T-helper 2 cell treated with Interferon-gamma antibody and Interleukin-4, amounts not matched to agents 100 ng/mL and 5 ng/mL, for 36 hours (primary cell): ENCODE measurements at regions not wholly inside any gene's neighbourhood (a gene's known extent, or its start where the extent isn't known, plus 50 kb on each side); places are given as distances from the start of the nearest gene placed in this dataset.

Experiments used
- intact Hi-C: fragments of 100-400 bp; cut with micrococcal nuclease; formaldehyde crosslinking; loops from one replicate; pipeline ENCODE4 v1.15.1; 2023

DNA sequence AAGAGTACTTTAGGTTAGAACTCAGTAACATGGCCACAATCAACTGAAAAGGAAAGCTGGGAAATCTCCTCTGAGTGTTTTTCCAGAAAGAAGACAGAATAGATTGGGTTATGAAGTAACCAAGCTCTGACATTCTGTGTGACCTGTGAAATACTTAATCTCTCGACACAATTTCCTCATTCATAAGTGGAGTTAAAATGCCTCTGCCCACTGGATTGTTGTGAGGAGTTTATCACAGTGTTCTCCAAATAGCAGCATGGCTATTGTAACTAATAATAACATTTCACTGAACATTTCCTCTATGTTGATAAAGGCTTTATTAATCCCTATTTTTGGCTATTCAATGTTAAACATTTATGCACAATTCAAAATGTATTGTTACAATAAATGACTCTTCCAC lies 311.0 kb downstream of the GABRB2 start:
- intact Hi-C loops: no loop called here

DNA sequence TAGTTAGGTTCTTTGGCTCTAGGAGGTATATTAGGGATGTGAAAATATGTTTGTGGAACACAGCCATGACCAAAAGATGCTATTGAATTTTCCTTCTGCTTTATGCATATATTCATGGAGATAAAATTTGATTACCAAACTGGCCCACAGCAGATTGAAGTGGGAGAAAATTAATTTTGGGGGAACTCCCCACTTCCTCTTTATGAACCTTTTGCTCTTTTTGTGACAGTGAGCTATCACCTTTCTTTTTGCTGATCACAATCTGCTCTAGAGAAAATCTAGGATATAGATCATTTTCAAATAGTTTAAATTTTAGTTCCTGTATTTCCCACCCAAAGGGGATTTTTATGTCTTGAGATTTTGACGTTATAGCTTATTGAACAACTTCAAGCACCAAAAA lies 313.0 kb downstream of the GABRB2 start:
- intact Hi-C loops: no loop called here

DNA sequence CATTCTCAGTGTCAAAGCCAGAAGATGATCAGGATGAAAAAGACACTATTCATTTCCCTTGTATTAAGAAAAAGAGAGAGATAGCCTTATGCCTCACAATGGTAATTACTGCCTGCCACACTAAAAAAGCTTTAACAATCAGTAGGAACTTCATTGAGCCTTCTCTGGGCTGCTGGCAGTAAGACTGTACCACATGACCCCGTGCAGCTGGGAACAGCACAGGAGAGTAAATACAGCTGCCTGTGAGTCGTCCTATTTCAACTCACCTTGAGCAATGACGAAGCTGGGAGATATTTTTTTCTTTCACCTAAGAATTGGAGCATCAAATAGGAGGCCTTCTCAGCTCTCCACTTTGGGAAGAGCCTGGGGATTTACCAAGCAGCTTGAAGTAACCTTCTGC lies 316.3 kb downstream of the GABRB2 start:
- intact Hi-C loops: no loop called here

DNA sequence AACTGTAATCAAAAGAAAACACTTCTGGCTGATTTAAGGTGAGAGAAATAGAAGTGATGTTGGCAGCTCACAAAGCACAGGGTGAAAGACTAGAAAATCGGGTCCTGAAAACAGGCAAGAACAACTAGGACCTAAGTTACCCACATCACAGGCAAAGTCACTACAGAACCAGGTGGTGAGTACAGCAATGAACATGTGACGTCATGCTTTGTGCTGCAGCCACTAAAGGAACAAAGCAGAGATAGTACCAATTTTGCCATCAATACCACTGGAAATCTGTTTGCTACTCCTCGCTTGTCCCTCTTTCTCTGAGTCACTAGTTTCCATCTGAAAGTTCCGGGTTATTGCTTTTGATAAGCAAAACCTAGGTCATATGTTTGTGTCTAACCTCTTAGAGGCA lies 326.7 kb downstream of the GABRB2 start:
- intact Hi-C loops: no loop called here

DNA sequence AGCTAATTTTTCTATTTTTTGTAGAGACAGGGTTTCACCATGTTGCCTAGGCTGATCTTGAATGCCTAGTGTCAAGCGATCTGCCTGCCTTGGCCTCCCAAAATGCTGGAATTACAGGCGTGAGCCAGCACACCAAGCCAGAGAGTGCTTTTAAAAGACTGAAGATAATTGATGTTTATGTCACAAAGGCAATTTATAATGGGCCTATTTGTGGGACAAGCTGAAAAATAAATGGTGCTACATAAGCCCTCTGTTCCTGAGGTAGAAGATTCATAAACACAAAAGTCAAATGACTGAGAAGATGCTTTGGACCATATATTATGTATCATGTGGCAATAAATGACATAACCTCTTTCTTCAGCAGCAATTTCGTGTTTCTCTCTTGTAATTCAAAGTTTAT lies 329.6 kb downstream of the GABRB2 start:
- intact Hi-C loops: no loop called here

DNA sequence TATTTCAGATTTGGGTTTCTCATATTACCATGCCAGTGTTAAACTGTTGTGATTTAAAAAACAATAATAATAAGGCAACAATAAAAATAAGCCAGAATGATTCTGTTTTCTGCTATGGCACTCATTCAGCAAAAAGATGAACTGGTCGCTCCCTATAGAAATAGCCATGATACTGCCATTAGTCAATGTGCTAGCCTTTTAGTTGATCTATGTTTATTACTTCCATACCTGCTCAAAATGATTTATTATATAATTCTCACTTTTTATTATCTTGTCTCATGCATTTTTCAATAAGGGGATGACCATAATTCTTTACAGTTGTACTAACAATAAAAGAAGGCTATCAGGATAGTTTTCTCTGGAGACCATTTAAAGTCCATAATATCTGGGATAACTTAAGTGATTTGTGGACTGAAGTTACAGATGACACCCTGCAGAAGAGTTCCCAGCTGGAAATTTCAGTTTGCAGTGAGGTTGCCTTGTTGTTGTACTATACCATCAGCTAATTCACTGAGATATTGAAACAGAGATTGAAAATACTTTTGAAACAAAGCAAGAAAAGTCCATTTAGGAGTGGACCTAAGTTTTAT lies 334.3 kb downstream of the GABRB2 start:
- intact Hi-C loops: no loop called here

DNA sequence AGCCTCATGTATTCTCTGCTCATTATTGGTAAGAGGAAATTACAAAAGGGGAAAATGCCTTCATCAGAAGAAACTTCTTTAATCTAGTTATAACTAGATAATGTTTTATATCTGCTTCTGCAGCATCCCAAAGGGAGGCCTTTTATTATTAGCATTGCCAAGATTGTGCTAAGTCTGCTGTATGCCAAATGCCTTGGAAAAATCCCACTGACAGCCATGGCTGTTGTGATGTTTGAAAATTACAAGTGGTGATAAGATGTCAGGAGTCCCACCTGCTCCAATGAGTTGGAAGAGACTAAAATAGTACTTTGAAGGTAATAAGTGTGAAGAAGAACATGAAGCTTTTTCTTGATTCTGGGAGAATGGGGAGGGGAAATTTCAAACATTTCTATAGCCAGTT lies 345.0 kb downstream of the GABRB2 start:
- intact Hi-C loops: no loop called here

DNA sequence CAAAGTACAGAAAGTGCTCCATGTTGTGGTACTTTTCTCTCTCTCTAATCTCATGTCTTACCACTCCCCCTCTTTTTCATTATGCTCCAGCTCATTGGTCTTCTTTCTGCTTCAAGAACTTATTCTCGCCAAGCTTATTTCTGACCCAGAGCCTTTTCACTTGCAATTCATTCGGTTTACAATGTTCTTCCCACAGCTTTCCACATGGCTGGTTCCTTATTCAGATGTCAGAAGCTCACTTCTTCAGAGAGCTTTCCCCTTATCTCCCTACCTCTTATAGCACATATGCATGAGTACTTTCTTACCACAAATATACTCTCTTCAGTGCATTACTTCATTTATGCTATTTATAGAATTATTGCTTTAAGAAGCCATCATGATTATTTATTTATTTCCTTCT lies 338.8 kb upstream of the ATP10B start:
- intact Hi-C loops: no loop called here

DNA sequence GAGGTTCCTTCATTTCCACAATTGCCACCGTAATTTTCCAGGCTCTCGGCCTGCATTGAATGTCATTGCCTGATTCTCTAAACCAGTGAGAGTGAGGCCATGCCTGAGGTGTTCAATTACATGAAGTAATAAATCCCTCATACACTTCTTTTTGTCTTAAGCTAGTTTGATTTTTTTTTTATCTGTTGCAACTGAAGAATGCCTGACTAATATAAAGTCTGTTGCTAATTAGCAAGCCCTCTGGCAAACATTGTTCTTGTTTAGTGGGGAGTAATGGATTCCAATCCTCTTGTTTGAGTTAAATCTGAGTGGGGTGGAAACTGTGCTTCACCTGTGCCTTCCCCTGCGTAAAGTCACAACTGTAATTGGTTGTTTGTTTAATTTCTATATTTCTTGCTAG lies 338.1 kb upstream of the ATP10B start:
- intact Hi-C loops: no loop called here

DNA sequence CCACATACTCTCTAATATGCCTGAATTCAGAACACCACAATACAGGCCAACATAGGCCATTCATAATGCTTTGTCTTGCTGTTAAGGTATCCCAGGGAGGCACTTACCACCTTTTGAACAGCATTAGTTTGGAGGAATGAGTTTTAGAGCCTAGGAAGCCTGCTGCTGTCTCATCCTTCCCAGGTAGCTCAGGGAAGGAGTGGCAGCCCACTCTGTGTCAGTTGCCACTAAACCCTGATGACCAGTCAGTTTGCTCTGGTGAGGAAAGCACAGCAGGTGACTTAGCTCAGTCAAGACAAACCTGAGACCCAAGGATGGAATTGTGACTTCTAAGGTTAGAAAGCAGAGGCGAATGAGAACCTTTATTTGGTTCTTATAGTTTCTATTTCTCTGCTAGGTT lies 337.4 kb upstream of the ATP10B start:
- intact Hi-C loops: no loop called here

DNA sequence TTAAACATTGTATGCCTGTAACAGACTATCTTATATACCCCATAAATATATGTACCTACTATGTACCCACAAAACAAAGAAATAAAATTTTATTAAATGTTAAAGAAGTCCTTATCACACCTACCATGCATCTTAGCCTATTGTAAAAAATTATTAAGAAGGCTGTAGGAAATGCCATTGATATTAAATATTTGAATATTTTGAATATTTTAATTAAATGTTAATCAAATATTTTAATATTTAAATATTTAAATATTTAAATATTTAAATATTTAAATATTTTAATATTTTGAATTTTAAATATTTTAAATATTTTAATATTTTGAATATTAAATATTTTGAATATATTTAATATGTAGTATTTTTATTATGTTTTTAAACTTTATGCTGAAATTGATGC lies 331.5 kb upstream of the ATP10B start:
- intact Hi-C loops: no loop called here

DNA sequence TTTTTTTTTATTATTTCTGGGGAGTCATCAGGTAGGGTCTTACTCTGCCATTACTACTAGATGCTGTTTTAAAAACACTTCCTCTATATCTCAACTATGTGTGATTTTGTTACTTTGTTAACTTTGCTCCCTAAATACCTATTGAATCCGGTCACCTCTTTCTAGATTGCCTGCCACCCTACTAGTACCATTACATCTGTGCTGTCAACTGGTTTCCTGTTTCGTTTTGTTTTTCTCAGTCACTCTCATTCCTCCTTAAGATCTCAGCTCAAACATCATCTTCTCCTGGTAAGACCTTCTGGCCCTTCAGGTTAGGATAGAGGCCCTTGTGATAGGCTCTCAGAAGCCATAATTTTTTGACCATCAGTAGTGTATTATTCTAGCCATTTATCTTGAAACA lies 324.2 kb upstream of the ATP10B start:
- intact Hi-C loops: no loop called here

DNA sequence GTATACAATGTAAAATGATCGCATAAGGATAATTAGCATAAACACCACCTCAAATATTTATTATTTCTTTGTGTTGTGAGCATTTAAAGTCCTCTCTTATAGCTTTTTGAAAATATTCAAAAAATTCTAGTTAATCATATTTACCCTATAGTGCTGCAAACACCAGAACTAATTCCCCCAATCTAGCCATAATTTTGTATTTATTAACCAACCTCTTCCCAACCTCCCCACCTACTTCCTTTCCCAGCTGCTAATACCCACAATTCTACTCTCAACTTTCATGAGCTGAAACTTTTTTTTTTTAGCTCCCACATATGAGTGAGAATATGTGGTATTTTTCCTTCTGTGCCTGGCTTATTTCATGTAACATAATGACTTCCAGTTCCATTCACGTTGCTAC lies 317.8 kb upstream of the ATP10B start:
- intact Hi-C loops: no loop called here

DNA sequence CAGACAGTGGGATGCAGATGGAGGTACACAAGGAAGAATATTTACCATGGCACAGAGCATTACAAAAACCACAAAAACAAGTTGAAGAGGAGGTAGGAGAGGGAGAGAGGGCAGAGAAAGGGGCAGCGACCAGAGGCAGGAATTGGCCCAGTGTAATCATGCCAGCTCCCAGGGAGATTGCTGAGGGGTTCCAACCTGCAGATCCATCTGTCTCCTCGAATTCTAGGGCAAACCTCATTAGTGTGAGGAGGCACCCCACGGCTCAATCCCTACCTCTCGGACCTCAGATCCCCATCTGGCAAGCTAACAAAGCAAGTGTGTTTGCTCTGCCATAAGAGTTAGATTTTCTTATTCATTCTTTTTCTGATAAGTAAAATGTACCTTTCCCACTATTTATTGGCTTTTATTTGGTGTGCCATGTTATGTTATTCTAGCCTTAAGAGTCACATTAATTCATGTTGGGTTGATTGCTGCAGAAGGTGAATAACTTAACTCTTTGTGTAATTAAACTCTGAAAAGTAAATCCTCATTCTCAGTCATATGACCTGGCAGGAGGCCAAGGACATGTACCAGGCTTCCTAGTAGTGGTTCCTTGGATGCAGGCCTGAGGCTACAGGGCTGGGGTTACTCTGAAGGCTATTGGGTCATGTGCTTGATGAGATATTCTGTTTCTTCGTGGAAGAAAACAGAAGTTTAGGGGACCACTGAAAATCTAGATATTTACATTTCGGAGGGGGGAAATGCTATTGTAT lies 315.2 kb upstream of the ATP10B start:
- intact Hi-C loops: no loop called here

DNA sequence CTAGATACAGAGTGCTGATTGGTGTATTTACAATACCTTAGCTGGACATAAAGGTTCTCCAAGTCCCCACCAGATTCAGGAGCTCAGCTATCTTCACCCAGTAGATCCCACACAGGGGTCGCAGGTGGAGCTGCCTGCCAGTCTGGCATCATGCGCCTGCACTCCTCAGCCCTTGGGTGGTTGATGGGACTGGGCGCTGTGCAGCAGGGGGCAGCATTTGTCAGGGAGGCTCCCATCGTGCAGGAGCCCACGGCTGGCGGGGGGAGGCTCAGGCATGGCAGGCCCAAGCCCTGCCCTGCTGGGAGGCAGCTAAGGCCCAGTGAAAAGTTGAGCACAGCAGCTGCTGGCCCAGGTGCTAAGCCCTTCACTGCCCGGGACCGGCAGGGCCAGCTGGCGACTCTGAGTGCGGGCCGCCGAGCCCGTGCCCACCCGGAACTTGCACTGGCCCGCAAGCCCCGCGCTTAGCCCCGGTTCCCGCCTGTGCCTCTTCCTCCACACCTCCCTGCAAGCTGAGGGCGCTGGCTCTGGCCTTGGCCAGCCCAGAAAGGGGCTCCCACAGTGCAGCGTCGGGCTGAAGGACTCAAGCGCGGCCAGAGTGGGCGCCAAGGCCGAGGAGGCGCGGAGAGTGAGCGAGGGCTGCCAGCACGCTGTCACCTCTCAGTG lies 314.1 kb upstream of the ATP10B start:
- intact Hi-C loops: no loop called here

DNA sequence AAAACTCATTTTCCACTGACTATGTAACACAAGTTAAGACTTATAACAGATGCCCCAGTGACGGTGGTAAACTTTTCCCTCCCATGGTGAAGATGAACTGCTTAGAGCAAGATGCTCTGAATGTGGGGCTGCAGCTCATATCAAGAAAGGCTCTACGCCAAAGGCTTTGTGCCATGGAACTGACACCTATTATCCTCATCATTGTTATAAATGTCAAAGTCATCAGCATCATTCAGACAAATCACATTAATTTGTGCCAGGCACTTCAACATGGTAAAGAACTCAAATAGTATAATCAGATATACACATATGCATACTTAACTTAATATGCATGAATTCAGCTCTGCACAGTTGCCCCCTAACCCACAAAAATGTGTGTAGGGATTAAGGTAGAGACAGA lies 305.9 kb upstream of the ATP10B start:
- intact Hi-C loops: no loop called here

DNA sequence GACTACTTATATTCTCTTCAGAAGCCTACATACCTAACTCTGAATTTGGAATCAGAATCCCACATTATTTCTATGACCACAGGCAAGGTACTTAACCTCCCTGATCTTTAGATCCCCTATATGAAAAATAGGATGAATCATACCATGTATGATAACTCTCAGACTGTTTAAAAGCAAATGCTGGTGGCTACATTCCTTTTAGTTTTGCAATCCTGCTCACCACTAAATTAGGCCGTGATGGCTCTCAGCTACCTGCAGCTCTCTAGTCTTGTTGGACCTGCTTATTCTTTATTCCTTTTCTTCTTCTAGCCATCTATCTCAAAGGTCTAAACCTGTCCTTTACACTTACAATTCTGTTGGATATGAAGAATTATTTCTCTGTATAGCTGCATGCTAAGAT lies 303.4 kb upstream of the ATP10B start:
- intact Hi-C loops: no loop called here

DNA sequence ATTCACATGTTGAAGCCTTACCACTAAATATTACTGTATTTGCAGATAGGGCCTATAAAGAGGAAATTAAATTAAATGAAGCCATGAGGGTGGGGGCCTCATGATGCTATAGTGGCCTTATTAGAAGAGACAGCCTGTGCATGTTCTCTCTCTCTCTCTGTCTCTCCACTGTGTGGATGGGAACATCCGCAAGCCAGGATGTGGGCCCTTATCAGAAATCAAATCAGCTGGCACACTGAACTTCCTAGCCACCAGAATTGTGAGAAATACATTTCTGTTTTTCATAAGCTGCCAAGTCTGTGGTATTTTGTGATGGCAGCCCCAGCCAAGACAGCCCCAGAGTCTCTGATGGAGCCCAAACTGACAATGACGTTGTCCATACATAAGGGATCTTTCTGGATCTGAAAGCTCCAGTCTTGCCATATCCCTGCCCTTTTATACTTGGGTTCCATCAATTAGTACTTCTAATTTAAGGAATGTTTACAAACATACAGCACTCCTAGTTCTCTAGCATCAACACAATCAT lies 300.5 kb upstream of the ATP10B start:
- intact Hi-C loops: no loop called here

DNA sequence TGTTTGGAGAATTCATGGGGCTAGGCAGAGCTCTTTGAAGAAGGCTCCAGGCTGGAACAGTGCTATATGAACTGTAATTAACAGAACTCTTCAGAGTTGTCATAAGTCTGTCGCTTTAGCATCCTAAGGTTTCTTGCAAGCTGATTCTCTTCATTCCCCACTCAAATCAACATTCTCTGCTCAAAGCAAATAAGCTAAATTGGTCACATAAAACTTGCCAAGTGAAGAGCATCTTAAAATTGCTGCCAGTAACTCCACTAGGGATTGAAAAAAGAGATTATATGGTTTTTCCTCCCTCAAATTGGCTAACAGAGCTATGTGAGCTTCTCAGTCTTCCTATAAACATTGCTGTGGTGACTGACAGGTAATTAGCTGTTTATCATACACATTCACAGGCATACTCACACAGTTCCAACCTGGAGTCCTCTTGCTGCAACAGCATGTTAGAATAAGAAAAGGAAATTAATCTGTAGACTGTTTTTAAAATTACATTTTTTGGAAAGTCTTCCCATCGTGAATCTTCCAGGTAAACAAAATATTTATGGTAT lies 298.5 kb upstream of the ATP10B start:
- intact Hi-C loops: no loop called here

DNA sequence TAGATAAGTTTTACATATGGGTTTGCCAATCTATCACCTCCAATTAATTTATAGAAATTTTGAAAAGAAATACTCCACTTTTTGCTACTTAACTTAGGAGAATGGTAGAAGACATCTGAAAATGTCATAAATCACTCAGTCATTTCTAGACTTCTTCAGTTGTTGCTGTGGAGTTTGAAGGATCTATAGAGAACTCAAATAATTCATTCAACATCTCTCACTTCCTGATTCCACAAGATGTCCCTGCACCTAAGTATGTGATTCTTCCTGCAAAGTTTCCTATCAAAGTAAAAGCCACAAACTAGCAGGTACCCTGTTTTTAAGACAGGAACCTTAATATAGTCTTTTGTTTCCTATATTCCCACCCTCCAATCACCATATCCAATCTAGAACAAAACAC lies 297.1 kb upstream of the ATP10B start:
- intact Hi-C loops: no loop called here

DNA sequence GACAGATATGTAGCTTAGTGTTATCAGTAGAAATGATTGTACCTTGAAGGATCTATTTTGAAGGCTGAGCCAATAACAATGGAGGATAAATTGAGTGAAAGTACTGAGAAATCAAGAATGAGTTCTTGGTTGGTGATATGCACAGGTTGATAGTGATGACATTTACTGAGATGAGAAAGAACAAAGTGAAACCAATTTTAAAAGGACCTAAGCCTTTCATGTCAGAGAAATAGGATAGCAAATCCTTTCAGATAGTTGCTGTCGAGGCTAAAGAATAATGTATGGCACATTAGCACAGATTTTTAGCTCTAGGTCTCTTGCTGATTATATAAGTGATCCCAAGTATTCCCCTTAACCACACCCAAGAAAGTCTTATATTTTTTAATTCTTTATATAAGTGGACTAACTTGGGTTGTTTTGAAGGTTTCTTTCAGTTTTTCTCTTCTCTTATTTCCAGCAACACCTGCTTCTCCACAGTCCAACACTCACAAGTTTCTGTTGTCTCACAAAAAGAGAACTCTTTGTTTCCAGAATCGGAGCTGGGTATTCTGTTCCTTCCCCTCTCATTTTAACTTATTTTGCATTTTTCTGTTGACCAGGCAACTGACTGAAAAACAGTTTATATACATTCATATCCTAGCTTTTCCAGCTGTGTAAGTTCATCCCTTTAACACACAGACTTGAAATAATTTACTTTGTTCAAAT lies 286.9 kb upstream of the ATP10B start:
- intact Hi-C loops: no loop called here

DNA sequence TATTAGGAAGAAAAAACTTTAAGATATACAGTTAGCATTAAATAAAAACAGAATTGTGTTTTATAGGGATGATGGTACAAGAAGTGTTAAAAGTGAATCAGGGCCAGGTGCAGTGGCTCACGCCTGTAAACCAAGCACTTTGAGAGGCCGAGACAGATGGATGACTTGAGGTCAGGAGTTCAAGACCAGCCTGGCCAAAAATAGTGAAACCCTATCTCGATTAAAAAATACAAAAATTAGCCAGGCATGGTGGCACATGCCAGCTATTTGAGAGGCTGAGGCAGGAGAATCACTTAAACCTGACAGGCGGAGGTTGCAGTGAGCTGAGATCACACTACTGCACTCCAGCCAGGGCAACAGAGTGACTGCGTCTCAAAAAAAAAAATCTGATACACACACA lies 282.9 kb upstream of the ATP10B start:
- intact Hi-C loops: no loop called here
